ENCODE measurements at regions not wholly inside any gene's neighbourhood (a gene's known extent, or its start where the extent isn't known, plus 50 kb on each side); places are given as distances from the start of the nearest gene placed in this dataset.

DNA sequence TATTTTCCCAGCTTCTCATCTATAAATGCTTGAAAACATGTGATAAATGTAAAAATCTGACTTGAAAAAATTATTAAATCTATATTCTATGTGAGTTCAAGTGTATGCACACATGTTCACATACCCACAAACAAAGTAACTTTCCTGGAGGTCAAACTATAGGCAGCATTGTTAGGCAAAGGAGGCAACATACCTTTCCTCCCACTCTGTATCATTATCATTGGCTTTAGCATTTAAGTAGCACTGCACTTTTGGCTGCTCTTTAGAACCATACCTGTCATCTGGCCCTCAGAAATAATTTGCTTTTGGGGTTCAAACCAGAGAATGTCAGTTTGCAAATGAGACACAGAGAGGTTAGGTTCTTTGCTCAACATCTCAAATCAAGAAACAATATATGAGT lies 102.4 kb upstream of the CCDC196 start:
- in situ Hi-C loops (cut with HindIII; ENCODE audit: low pct_unique_long_range_greater_than_20kb, low sequenced_read_pairs), result no loop called here
- TF ChIP-seq JUND (IDR thresholded peaks at IDR 0.05; ENCODE audit: low read depth), result no peak
- DNase-seq (ENCODE audit: low read depth in 1 of 2, low spot score in 1 of 2), result no peak

- DNase-seq (ENCODE audit: low read depth in 1 of 2, low spot score in 1 of 2), result no peak
- TF ChIP-seq JUND (IDR thresholded peaks at IDR 0.05; ENCODE audit: low read depth), result no peak
- in situ Hi-C loops (cut with HindIII; ENCODE audit: low pct_unique_long_range_greater_than_20kb, low sequenced_read_pairs), result no loop called here
Observed at GRCh38 chr14:66388516-66388915, 97.7 kb upstream of the CCDC196 start.

GRCh38 chr14:66389481-66389880 lies 96.7 kb upstream of the CCDC196 start:
- DNase-seq (ENCODE audit: low read depth in 1 of 2, low spot score in 1 of 2), result no peak
- no peak for TF ChIP-seq JUND (IDR thresholded peaks at IDR 0.05; ENCODE audit: low read depth)
- in situ Hi-C loops (cut with HindIII; ENCODE audit: low pct_unique_long_range_greater_than_20kb, low sequenced_read_pairs), result no loop called here

DNA sequence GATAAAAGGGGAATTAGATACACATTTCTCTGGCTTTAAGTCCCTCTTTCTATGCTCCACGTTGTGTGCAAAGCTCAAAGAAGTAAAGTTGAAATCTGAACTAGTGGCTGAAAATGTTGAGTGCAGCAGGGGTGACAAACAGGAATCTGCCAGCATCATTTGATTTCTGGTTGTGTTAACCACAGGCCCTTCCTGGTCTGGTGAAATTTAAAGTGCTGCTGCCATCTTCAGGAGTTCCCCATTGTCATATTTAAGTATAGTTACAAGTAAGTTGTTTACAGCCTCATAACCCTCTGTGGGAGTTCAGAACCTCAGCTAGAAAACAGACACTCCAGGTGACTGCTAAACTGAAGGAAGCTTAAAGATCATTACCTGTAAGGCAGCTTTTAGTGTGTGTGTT lies 90.9 kb upstream of the CCDC196 start:
- no peak for TF ChIP-seq JUND (IDR thresholded peaks at IDR 0.05; ENCODE audit: low read depth)
- peak; percentile 6 to 36 for DNase-seq (ENCODE audit: low read depth in 1 of 2, low spot score in 1 of 2)
- in situ Hi-C loops (cut with HindIII; ENCODE audit: low pct_unique_long_range_greater_than_20kb, low sequenced_read_pairs), result no loop called here

GRCh38 chr14:66396164-66396563 lies 90.0 kb upstream of the CCDC196 start:
- in situ Hi-C loops (cut with HindIII; ENCODE audit: low pct_unique_long_range_greater_than_20kb, low sequenced_read_pairs), result no loop called here
- no peak for DNase-seq (ENCODE audit: low read depth in 1 of 2, low spot score in 1 of 2)
- no peak for TF ChIP-seq JUND (IDR thresholded peaks at IDR 0.05; ENCODE audit: low read depth)

DNA sequence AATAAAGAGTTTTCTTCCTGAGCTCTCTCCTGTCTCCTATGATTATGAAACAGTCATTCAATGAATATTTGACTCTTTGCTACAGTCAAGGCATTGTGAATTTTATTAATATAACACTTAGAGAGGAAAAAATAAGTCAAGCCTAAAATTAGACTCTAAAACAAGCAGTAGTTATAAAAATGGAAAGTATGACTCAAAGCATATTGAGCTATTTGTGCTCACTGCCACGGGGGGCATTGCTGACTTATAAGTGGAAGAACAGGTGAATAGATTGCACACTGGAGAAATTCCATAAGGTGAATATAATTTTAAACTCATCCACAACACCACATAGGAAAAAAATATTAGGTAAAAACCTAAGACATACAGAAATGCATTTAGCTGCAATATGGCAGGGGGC lies 87.7 kb upstream of the CCDC196 start:
- DNase-seq (ENCODE audit: low read depth in 1 of 2, low spot score in 1 of 2), result no peak
- no peak for TF ChIP-seq JUND (IDR thresholded peaks at IDR 0.05; ENCODE audit: low read depth)
- in situ Hi-C loops (cut with HindIII; ENCODE audit: low pct_unique_long_range_greater_than_20kb, low sequenced_read_pairs), result no loop called here

DNA sequence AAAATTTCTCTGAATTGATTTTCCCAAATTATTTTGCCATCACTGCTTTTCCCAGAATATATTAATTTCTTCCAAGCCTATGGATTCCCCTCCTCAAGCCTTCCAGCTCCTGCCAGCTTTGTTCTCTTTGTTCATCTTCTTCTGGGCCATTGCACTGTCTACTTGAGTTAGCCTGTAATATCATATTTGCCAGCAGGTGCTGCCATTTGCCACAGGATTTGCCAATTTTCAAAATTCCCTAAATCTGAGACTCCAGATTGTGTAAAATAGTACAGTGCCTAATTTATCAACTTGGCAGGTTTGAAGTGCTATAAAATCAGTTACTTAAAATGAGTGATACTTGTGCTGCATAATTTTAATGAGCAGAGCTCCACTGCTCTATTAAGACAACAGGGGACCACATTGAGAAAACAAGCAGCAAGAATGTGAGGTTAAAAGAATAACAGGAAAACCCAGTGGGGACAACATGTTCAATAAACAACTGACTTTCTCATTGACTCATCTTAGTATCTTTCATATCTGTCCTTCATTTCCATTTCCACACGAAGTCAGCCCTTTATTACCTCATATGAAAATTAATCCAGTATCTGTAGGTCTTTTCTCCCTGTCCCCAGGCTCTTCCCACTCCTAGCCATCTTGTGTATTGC lies 84.6 kb upstream of the CCDC196 start:
- peak in 1 of 2 experiments; percentile 29 for DNase-seq (ENCODE audit: low read depth in 1 of 2, low spot score in 1 of 2)
- TF ChIP-seq JUND (IDR thresholded peaks at IDR 0.05; ENCODE audit: low read depth), result no peak
- in situ Hi-C loops (cut with HindIII; ENCODE audit: low pct_unique_long_range_greater_than_20kb, low sequenced_read_pairs), result no loop called here

DNA sequence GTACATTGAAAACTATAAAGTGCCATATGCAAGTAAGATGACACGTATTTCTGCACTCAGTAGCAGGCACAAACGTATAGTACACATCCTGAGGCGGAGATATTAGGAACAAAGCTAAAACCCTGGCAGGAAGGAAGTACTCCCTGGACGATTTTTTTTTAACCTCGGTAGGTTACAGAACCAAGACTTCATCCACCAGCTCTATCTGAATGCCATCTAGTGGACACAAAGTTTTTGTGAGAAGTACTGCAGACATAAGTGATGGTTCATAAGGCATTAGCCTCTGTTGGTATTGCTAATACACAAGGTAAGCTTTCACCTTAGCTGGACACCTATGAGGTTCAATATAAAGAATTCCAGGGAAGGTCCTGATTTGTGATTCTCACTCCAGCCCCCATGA lies 83.0 kb upstream of the CCDC196 start:
- peak; percentile 30 to 74 for DNase-seq (ENCODE audit: low read depth in 1 of 2, low spot score in 1 of 2)
- no peak for TF ChIP-seq JUND (IDR thresholded peaks at IDR 0.05; ENCODE audit: low read depth)
- in situ Hi-C loops (cut with HindIII; ENCODE audit: low pct_unique_long_range_greater_than_20kb, low sequenced_read_pairs), result no loop called here

DNA sequence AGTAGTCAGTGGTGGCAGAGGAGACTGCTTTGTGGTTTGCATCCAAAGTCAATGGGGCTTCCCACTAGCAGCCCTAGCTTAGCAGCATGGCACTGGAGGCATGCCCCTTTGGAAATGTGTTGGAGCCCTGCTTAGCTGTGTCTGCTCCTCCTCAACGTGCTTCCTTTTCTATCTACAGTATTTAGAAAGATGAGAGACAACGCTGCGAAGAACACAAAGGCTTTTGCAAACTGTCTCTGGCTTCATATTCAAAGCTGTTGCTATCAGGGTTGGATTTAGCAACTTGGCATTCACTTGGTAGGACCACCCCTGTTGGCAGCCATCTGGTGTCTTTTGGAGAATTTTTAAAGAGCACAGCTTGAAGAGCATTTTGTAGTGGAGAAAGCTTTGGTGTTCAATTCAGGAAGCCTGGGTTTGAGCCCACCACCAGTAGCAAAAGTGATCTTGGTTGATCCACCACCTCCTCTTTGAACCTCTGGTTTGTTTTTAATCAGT lies 82.1 kb upstream of the CCDC196 start:
- no peak for DNase-seq (ENCODE audit: low read depth in 1 of 2, low spot score in 1 of 2)
- TF ChIP-seq JUND (IDR thresholded peaks at IDR 0.05; ENCODE audit: low read depth), result no peak
- in situ Hi-C loops (cut with HindIII; ENCODE audit: low pct_unique_long_range_greater_than_20kb, low sequenced_read_pairs), result no loop called here

DNA sequence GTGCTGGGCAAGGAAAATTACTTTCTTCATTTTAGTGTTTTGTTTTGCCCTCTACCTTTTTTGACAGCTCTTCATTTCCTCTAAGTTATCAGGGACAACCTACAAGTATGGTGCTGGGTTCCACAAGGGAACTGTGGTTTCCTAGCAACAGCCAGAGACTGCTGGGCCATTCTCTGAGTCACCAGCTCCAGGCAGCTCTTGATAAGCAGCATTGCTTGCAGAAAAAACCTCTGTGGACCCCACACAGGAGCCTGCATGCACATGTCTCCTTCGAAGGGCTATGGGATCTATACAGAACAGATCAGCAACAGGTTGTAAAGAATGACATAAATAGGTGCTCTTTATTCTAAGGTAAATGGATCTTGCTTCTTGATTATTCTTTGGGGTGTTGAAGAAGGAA lies 81.0 kb upstream of the CCDC196 start:
- in situ Hi-C loops (cut with HindIII; ENCODE audit: low pct_unique_long_range_greater_than_20kb, low sequenced_read_pairs), result no loop called here
- no peak for TF ChIP-seq JUND (IDR thresholded peaks at IDR 0.05; ENCODE audit: low read depth)
- no peak for DNase-seq (ENCODE audit: low read depth in 1 of 2, low spot score in 1 of 2)

DNA sequence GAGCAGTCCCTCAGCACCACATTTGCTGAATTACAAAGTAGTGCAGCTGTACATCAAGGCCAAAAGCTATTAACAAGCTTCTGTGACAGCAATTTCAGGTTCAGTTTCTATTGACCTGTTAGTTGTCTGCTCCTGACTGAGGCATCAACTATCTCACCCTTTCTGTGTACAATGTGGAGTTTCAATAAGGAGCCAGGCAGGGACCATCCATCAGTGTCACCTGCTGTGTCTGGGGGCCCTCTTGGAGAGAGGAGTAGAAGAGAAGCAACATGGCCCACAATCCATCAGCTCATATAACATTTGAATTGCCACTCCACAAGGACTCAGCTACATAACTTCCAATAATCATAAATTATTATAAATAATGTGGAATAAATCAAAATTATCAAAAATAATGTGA lies 72.3 kb upstream of the CCDC196 start:
- DNase-seq (ENCODE audit: low read depth in 1 of 2, low spot score in 1 of 2), result no peak
- TF ChIP-seq JUND (IDR thresholded peaks at IDR 0.05; ENCODE audit: low read depth), result no peak
- in situ Hi-C loops (cut with HindIII; ENCODE audit: low pct_unique_long_range_greater_than_20kb, low sequenced_read_pairs), result no loop called here

DNA sequence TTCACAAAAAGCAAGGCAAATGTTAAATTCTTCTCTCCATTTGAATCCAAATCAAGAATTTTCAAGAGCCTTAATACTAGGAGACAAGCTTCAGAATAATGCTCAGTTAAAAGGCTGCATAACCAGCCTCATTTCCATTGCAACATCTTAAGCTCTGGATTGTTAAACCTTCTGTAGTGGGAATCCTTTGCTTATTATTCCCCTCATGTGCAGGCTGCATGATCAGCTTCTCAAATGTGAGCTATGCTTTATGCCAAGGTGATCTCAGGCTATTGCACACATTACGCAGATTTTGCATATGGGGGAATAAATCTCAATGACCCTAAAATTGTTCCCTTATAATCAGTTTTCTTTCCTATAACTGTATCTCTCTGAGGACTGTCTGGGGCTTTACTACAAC lies 71.7 kb upstream of the CCDC196 start:
- DNase-seq (ENCODE audit: low read depth in 1 of 2, low spot score in 1 of 2), result no peak
- TF ChIP-seq JUND (IDR thresholded peaks at IDR 0.05; ENCODE audit: low read depth), result no peak
- in situ Hi-C loops (cut with HindIII; ENCODE audit: low pct_unique_long_range_greater_than_20kb, low sequenced_read_pairs), result no loop called here

GRCh38 chr14:66420251-66421006 lies 65.7 kb upstream of the CCDC196 start:
- no peak for TF ChIP-seq JUND (IDR thresholded peaks at IDR 0.05; ENCODE audit: low read depth)
- no peak for DNase-seq (ENCODE audit: low read depth in 1 of 2, low spot score in 1 of 2)
- in situ Hi-C loops (cut with HindIII; ENCODE audit: low pct_unique_long_range_greater_than_20kb, low sequenced_read_pairs), result no loop called here
